Uterus (tissue), 3 donors: ENCODE measurements at regions not wholly inside any gene's neighbourhood (a gene's known extent, or its start where the extent isn't known, plus 50 kb on each side); places are given as distances from the start of the nearest gene placed in this dataset.
"Not testable (repeated sequence)": the region's sequence is repeated elsewhere in the genome, so short reads cannot be mapped to it uniquely, and the experiment has no call there.

Experiments used
- DNase-seq, 2 donors: peaks; one replicate each; pipeline ENCODE4 v3.0.0-alpha.2; 2019 to 2020
- H3K27ac ChIP-seq, 2 donors: fragments of 200-600 bp; sonication (generic); 1 replicate in 1 of 2; 2 replicates in 1 of 2; pipeline ENCODE4 v1.5.1; 2016 to 2018
- H3K27me3 ChIP-seq, 2 donors: fragments of 200-600 bp; sonication (generic); one replicate each; pipeline ENCODE4 v1.5.1; 2018 to 2019; ENCODE audit warnings: control low read depth in 1 of 2
- H3K36me3 ChIP-seq, 2 donors: fragments of 200-600 bp; sonication (generic); one replicate each; pipeline ENCODE4 v1.5.1; 2019; ENCODE audit warnings: control low read depth in 1 of 2
- H3K4me1 ChIP-seq, 2 donors: fragments of 200-600 bp; sonication (generic); one replicate each; pipeline ENCODE4 v1.5.1; 2018 to 2019; ENCODE audit warnings: control low read depth in 1 of 2
- H3K4me3 ChIP-seq, 2 donors: fragments of 200-600 bp; sonication (generic); 1 replicate in 1 of 2; 2 replicates in 1 of 2; pipeline ENCODE4 v1.5.1; 2018 to 2019; ENCODE audit warnings: mild to moderate bottlenecking in 1 of 2
- H3K9me3 ChIP-seq, 2 donors: fragments of 200-600 bp; sonication (generic); one replicate each; pipeline ENCODE4 v1.5.1; 2019; ENCODE audit warnings: control low read depth in 1 of 2
- POLR2A ChIP-seq, 2 donors: fragments of 450-650 bp; IDR thresholded peaks; one replicate each; pipeline ENCODE4 v1.6.1; 2016; ENCODE audit warnings: antibody characterized with exemption in 2 of 2, mild to moderate bottlenecking in 1 of 2, moderate library complexity in 1 of 2
- intact Hi-C: fragments of 100-400 bp; cut with DNase I; formaldehyde crosslinking; loops from one replicate; pipeline ENCODE4 v1.15.1; 2023; ENCODE audit warnings: low total_unique reads
- TF ChIP-seq, protein P1 (sequence below), 4 experiments: fragments of 200-600 bp in 2 of 4; fragments of 450-650 bp in 2 of 4; sonication (generic) in 2 of 4; IDR thresholded peaks; one replicate each; pipeline ENCODE4 v1.5.1; 2016 to 2019; ENCODE audit warnings: antibody characterized with exemption in 4 of 4, mild to moderate bottlenecking in 2 of 4, moderate library complexity in 1 of 4
- donor health status: DM: yes; HTN: yes; CAD: no.

DNA sequence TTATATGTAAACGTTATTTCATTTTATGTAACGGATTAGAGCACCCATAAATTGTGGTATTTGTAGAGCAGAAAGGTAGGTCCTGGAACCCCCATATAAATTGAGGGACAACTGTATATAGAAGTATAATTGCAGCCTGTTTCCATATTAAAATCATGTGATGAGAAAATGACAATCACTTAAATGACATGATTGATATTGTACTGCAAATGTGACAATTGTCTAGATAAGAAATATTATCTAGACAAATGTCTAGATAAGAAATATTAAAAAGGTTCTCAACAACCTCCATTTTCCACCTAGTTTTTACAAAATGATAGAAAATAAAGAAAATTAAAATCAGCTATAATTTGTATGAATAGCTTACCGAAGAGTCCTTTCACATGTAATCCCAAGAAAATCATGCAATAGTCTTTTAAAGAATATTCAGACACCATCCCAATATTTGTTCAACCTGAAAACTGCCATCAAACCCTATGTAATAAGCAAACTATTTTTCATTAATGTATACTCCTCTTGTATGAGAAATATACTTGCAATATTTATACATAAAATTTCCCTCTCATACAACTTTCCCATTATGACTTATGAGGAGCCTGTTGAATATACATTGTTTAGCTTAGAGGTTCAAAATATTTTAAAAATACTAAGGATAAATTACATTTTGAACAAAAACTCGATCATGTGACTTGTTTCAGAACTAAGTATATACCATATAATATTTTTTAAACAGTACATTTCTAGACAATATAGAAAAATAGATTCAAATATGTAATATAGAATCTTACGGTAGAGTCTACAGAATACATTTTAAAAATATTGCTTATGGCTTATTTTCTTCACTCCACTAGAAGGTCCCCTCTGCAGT is 153.2 kb downstream of the CRPPA start:
- no peak for TF ChIP-seq POLR2A (IDR thresholded peaks at IDR 0.05)
- TF ChIP-seq, protein P1, sequence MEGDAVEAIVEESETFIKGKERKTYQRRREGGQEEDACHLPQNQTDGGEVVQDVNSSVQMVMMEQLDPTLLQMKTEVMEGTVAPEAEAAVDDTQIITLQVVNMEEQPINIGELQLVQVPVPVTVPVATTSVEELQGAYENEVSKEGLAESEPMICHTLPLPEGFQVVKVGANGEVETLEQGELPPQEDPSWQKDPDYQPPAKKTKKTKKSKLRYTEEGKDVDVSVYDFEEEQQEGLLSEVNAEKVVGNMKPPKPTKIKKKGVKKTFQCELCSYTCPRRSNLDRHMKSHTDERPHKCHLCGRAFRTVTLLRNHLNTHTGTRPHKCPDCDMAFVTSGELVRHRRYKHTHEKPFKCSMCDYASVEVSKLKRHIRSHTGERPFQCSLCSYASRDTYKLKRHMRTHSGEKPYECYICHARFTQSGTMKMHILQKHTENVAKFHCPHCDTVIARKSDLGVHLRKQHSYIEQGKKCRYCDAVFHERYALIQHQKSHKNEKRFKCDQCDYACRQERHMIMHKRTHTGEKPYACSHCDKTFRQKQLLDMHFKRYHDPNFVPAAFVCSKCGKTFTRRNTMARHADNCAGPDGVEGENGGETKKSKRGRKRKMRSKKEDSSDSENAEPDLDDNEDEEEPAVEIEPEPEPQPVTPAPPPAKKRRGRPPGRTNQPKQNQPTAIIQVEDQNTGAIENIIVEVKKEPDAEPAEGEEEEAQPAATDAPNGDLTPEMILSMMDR (IDR thresholded peaks at IDR 0.05), result no peak
- no peak for DNase-seq

DNA sequence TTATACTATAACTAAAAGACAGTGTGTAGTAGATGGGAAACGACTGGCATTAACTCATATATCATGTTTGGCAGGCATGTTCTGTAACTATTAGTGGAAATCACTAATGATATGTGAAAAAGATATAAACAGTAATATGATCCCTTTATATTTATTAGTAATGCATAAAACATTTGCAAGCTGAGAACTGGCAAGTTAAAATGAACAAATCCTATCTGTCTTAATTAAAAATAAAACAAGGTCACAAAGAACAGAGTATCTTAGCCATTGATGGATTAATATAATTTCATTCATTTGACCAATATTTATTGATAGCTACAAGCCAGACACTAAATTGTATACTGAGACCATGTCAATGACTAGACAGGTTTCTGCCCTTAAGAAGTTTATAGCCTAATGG is 154.5 kb downstream of the CRPPA start:
- no peaks in the 10 kb centered on the region for H3K9me3 ChIP-seq
- no peak for DNase-seq
- intact Hi-C loops, result no loop called here
- no peak overlapping the region for H3K4me3 ChIP-seq
- TF ChIP-seq, protein P1 (IDR thresholded peaks at IDR 0.05), result no peak
- no peak for TF ChIP-seq POLR2A (IDR thresholded peaks at IDR 0.05)
- no peak overlapping the region for H3K27ac ChIP-seq
- no peaks in the 10 kb centered on the region for H3K4me1 ChIP-seq
- no peaks in the 10 kb centered on the region for H3K36me3 ChIP-seq
- no peaks in the 10 kb centered on the region for H3K27me3 ChIP-seq

More for the DNA sequence above, 153.2 kb downstream of the CRPPA start:
- H3K27ac ChIP-seq, result no peak overlapping the region
- no peaks in the 10 kb centered on the region for H3K9me3 ChIP-seq
- no peak overlapping the region for H3K4me3 ChIP-seq
- H3K36me3 ChIP-seq, result no peaks in the 10 kb centered on the region
- no peaks in the 10 kb centered on the region for H3K4me1 ChIP-seq
- intact Hi-C loops, result no loop called here
- H3K27me3 ChIP-seq, result no peaks in the 10 kb centered on the region

DNA sequence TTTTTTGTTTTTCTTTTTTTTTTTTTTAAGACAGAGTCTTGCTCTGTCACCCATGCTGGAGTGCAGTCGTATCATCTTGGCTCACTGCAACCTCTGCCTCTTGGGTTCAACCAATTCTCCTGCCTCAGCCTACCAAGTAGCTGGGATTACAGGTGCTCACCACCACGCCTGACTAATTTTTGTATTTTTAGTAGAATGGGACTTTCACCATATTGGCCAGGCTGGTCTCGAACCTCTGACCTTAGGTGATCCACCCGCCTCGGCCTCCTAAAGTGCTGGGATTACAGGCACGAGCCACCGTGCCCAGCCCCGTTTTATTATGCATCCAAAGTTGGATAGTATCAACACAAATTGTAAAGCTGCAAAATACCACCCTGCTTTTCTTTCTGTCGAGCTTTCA is 154.9 kb downstream of the CRPPA start:
- H3K36me3 ChIP-seq, H3K9me3 ChIP-seq, H3K4me3 ChIP-seq, DNase-seq, H3K27me3 ChIP-seq, H3K27ac ChIP-seq, intact Hi-C loops, H3K4me1 ChIP-seq: not testable (repeated sequence)

DNA sequence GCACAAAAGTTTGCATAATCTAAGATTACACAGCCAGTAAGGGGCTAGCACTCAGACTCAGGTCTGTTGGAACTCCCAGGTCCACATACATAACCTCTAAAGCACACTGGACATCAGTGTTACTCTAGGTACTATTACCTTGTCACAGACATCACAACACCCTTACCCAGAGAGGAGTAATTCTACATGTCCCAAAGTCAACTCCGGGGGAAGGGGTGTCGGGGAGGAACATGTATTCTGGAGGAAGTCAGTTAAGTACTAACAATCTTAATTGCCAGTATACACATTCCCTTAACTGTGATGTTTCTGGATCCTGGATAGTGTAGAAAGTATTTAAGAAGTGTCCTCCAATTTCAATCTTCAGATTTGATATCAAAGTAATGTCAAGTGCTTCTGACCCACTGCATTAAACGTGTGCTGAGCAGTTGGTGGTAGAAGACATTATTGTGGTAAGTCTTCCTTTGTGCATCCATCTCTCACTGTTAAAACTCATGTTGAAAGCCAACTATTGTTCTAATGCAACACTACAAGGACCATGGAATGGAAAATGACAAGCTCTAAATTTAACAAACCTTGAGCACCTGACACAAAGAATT is 155.4 kb downstream of the CRPPA start:
- Histone ChIP-seq H3K27me3 (no peaks in the 10 kb centered on the region), H3K9me3 (no peaks in the 10 kb centered on the region), H3K36me3 (no peaks in the 10 kb centered on the region), H3K4me1 (no peaks in the 10 kb centered on the region), H3K27ac (no peak overlapping the region), H3K4me3 (no peak overlapping the region)
- TF ChIP-seq POLR2A (IDR thresholded peaks at IDR 0.05), result no peak
- TF ChIP-seq, protein P1 (IDR thresholded peaks at IDR 0.05), result no peak
- intact Hi-C loops, result no loop called here
- no peak for DNase-seq

DNA sequence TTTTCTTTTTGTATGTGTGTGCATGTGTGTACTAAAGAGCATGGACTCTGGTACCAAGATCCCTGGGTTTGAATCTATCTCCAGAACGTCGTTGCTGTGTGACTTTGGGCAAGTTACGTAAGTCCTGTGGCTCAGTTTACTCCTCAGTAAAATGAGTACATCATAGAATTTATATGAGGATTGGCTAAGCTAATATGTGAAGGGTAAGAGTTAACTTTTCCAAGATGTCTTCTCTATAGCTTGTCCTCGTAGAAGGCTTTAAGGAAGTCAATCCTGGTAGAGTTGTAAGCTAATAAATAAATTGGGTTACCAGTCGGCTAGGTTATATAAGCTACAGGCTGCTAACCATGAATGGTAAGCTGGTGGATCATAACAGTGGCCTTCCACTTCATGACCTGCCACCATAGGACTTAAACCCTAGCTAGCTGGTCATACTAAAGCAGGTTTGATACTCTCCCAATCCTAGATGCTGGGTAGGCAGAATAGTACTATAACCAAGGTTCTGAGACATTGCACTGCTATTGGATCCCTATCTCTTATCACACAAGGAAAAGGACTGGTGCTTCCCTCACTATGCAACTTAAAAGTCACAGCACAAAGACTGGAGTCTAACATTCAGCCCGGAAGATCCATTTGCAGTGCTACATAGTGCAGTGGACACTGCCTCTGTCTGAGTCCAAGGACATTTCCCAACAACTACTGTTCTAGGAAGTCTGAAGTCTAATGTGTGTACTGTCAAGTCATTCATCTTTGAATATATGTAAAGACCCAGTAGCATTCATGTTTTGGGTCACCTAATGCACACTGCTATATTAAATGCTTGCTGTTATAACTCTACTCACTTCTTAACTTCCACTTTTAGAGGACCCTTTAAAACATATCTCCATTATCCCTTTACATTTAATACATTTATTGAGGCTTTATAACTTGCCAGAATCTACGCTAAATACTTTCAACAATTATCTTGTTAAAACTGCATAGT is 156.2 kb downstream of the CRPPA start:
- intact Hi-C loops, result no loop called here
- H3K4me1 ChIP-seq, result no peaks in the 10 kb centered on the region
- no peak for DNase-seq
- H3K36me3 ChIP-seq, result no peaks in the 10 kb centered on the region
- no peaks in the 10 kb centered on the region for H3K27me3 ChIP-seq
- H3K4me3 ChIP-seq, result no peak overlapping the region
- no peak overlapping the region for H3K27ac ChIP-seq
- H3K9me3 ChIP-seq, result no peaks in the 10 kb centered on the region
- no peak for TF ChIP-seq POLR2A (IDR thresholded peaks at IDR 0.05)
- TF ChIP-seq, protein P1 (IDR thresholded peaks at IDR 0.05), result no peak
